GM23248 (cell line): ENCODE measurements at regions not wholly inside any gene's neighbourhood (a gene's known extent, or its start where the extent isn't known, plus 50 kb on each side); places are given as distances from the start of the nearest gene placed in this dataset.

Experiments used
- EZH2 ChIP-seq: fragments of 200-600 bp; sonication (generic); IDR thresholded peaks from 2 replicates; pipeline ENCODE4 v1.6.1; 2018; ENCODE audit warnings: antibody characterized with exemption, mild to moderate bottlenecking; ENCODE audit not compliant: insufficient read depth, poor library complexity, severe bottlenecking
- EZH2phosphoT487 ChIP-seq: fragments of 200-600 bp; sonication (generic); IDR thresholded peaks from 2 replicates; pipeline ENCODE4 v1.6.1; 2018; ENCODE audit warnings: antibody characterized with exemption, moderate library complexity, mild to moderate bottlenecking, low read depth; ENCODE audit not compliant: insufficient read depth

DNA sequence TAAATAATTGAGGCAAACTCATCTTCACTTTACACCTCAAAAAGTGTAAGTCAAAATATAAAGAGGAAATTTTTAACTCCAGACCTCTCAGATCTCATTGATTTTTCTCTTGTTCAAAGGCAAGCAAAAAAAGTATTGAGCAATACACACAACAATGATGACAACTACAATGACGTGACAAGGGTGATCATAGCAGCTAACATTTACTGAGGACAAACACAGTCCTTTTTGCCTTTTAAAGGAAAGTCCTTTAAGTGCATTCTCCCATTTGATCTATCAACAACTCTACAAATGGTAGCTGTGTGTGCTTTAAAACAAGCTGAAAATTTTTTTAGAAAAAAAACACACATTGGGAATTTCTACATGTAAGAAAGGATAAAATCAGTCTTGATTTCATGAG, 123.5 kb upstream of the CTAGE1 start:
- TF ChIP-seq EZH2, result no peak
- TF ChIP-seq EZH2phosphoT487, result no peak
